Heart left ventricle (tissue), 16 donors: ENCODE measurements at regions not wholly inside any gene's neighbourhood (a gene's known extent, or its start where the extent isn't known, plus 50 kb on each side); places are given as distances from the start of the nearest gene placed in this dataset.
A peak's percentile ranks its signal among the peaks of the same experiment; 100 is the strongest.

Source experiments
- ATAC-seq, 4 donors: fragments of 200-7000 bp; cut with Tn5 transposase; one replicate each; pipeline ENCODE4 v1.9.1; 2020 to 2022; ENCODE audit warnings: moderate library complexity in 4 of 4, mild to moderate bottlenecking in 3 of 4, moderate number of reproducible peaks in 1 of 4
- DNase-seq, 5 donors: peaks; one replicate each; pipeline ENCODE4 v3.0.0-alpha.2; 2020
- H3K27ac ChIP-seq, 12 donors: fragments of 200-600 bp; sonication (generic) in 4 of 12; one replicate each; pipeline versions ENCODE4 v1.5.0 to v1.8.0; 2016 to 2022; ENCODE audit warnings: mild to moderate bottlenecking in 2 of 12
- H3K27me3 ChIP-seq, 9 donors: fragments of 200-600 bp; sonication (generic) in 2 of 9; one replicate each; pipeline versions ENCODE4 v1.5.1 to v1.8.0; 2016 to 2022; ENCODE audit warnings: mild to moderate bottlenecking in 3 of 9
- H3K36me3 ChIP-seq, 9 donors: fragments of 200-600 bp; sonication (generic) in 2 of 9; one replicate each; pipeline versions ENCODE4 v1.5.0 to v1.8.0; 2018 to 2022; ENCODE audit warnings: mild to moderate bottlenecking in 2 of 9
- H3K4me1 ChIP-seq, 12 donors: fragments of 200-600 bp; sonication (generic) in 4 of 12; one replicate each; pipeline versions ENCODE4 v1.5.0 to v1.8.0; 2016 to 2022; ENCODE audit warnings: mild to moderate bottlenecking in 3 of 12
- H3K4me3 ChIP-seq, 12 donors: fragments of 200-600 bp; sonication (generic) in 4 of 12; one replicate each; pipeline versions ENCODE4 v1.5.0 to v1.8.0; 2017 to 2022; ENCODE audit warnings: mild to moderate bottlenecking in 9 of 12, moderate library complexity in 4 of 12
- H3K9me3 ChIP-seq, 12 donors: fragments of 200-600 bp; sonication (generic) in 4 of 12; one replicate each; pipeline versions ENCODE4 v1.5.0 to v1.8.0; 2016 to 2022; ENCODE audit warnings: mild to moderate bottlenecking in 1 of 12
- POLR2A ChIP-seq, 2 donors: fragments of 450-650 bp; IDR thresholded peaks; one replicate each; pipeline ENCODE4 v1.6.1; 2017; ENCODE audit warnings: antibody characterized with exemption in 2 of 2, mild to moderate bottlenecking in 2 of 2, moderate library complexity in 2 of 2
- WGBS, 4 donors: extraction: QIAGEN DNeasy Blood & Tissue Kit in 2 of 4; methylation state at CpG; one replicate each; pipeline versions ENCODE4 v1.1.5 to v1.1.7; 2013 to 2018; 5-methylcytosine and 5-hydroxymethylcytosine counted together
- intact Hi-C, 10 donors: fragments of 100-400 bp; cut with DNase I; formaldehyde crosslinking; loops; one replicate each; pipeline versions ENCODE4 v1.11.1 to v1.14.2; 2022
- TF ChIP-seq, protein P1 (sequence below), 12 donors: fragments of 200-600 bp; sonication (generic) in 4 of 12; IDR thresholded peaks; one replicate each; pipeline versions ENCODE4 v1.5.0 to v1.8.0; 2018 to 2022; ENCODE audit warnings: antibody characterized with exemption in 12 of 12, mild to moderate bottlenecking in 5 of 12
- donor health status: ischemic (EF 13 %, LVEDD 7.1; RV severe dilation, severe dysfunction).
- donor health status: healthy with polysubstance abuse.
- donor health status: DM: no; HTN: yes; CAD: no.
- donor health status: DM: no; HTN: no; CAD: no.
- donor health status: ischemic (EF 25% LVEDD 6.9; RV normal size, moderate dysfunction).
- donor health status: ischemic (EF 25% LVEDD 5.7; RV mildly dilated, moderate dysfunction).
- donor health status: healthy.
- donor health status: DM: yes; HTN: yes; CAD: no.
- donor health status: ischemic (EF 35%, LVEDD 5.7; RV mildly dilated, moderate dysfunction).
- donor health status: nonischemic (EF 11% LVEDD 7.7; RV severe dilation, severe dysfunction).
- donor health status: DM: yes; HTN: yes; CAD: no.
- donor health status: PGD.
- donor health status: ischemic (EF 29% LVEDD 5.4; RV normal size, mild dysfunction).
- donor health status: nonischemic (EF 23%, LVEDD 6.1; RV moderate dilation, normal function).

DNA sequence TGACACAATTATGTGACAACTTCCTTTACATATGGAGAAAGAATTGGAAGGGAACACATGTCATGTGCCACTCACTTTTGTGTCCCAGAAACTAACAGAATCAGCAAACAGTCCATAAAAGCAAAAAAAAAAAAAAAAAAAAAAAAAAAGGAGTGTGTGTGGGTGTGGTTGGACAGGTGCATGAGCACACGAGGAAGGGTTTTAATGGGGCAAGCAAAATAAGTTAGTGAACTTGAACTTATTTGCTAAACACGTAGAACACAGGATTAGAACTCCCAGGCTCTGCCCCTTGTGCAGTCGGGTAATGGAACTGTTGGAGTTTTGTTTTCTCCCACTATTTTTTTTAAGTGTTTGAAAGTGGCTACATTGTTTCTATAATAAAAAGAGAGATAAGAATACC lies 74.8 kb upstream of the PJA2 start:
- 43 to 66% (median 46%) methylated on average over 3 of the region's 3 CpGs for WGBS, 4 donors
- H3K27me3 ChIP-seq, result no peaks in the 10 kb centered on the region
- no peak overlapping the region for H3K27ac ChIP-seq
- H3K9me3 ChIP-seq, result no peaks in the 10 kb centered on the region
- DNase-seq (no peak), ATAC-seq (no peak)
- peaks cover 0 to 25% (median 10%) of the 10 kb centered on the region in 12 donors for H3K4me1 ChIP-seq
- TF ChIP-seq, protein P1, sequence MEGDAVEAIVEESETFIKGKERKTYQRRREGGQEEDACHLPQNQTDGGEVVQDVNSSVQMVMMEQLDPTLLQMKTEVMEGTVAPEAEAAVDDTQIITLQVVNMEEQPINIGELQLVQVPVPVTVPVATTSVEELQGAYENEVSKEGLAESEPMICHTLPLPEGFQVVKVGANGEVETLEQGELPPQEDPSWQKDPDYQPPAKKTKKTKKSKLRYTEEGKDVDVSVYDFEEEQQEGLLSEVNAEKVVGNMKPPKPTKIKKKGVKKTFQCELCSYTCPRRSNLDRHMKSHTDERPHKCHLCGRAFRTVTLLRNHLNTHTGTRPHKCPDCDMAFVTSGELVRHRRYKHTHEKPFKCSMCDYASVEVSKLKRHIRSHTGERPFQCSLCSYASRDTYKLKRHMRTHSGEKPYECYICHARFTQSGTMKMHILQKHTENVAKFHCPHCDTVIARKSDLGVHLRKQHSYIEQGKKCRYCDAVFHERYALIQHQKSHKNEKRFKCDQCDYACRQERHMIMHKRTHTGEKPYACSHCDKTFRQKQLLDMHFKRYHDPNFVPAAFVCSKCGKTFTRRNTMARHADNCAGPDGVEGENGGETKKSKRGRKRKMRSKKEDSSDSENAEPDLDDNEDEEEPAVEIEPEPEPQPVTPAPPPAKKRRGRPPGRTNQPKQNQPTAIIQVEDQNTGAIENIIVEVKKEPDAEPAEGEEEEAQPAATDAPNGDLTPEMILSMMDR (IDR thresholded peaks at IDR 0.05), result no peak
- no peak for TF ChIP-seq POLR2A (IDR thresholded peaks at IDR 0.05)
- no peaks in the 10 kb centered on the region for H3K36me3 ChIP-seq
- no peak overlapping the region for H3K4me3 ChIP-seq
- intact Hi-C loops, result loop anchor here in 1 of 10 donors (10.0 kb wide), 1 partner anchor 200 kb away; the partner anchor contains the start of gene MAN2A1

DNA sequence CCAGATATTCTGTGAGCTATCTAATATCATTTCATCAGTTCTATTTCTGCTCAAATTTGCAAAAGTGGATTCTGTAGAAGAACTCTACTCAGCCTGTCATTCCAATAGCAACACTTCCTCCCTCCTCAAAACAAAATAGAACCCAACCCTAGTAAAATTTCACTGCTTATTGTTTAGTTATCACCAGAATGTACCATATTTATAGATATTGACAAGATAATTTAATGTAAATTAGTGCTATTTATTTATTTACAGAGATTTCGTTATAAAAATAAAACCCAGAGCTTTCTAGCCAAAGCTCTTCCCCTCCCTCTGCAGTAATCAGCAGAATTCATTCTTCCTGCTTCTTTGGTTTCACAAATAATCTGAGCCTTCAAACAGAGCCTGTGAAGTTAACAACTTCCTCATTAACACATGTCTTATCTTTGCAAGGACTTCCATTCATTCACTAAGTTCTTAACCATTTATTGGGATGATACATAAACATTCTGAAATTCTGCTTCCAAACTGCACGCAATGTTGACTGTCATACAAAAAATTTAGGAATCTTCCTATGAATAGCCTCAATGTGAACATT lies 73.7 kb upstream of the PJA2 start:
- ATAC-seq (no peak), DNase-seq (no peak)
- no peak overlapping the region for H3K27ac ChIP-seq
- no peaks in the 10 kb centered on the region for H3K27me3 ChIP-seq
- no peaks in the 10 kb centered on the region for H3K36me3 ChIP-seq
- TF ChIP-seq POLR2A (IDR thresholded peaks at IDR 0.05), result no peak
- TF ChIP-seq, protein P1 (IDR thresholded peaks at IDR 0.05), result no peak
- H3K9me3 ChIP-seq, result peaks cover 0 to 6% (median 0%) of the 10 kb centered on the region in 12 donors
- 63 to 69% (median 68%) methylated on average over 2 of the region's 2 CpGs for WGBS, 4 donors
- H3K4me3 ChIP-seq, result no peak overlapping the region
- H3K4me1 ChIP-seq, result peaks cover 0 to 25% (median 10%) of the 10 kb centered on the region in 12 donors
- intact Hi-C loops, result loop anchor here in 1 of 10 donors (10.0 kb wide), 1 partner anchor 201 kb away; the partner anchor contains the start of gene MAN2A1

DNA sequence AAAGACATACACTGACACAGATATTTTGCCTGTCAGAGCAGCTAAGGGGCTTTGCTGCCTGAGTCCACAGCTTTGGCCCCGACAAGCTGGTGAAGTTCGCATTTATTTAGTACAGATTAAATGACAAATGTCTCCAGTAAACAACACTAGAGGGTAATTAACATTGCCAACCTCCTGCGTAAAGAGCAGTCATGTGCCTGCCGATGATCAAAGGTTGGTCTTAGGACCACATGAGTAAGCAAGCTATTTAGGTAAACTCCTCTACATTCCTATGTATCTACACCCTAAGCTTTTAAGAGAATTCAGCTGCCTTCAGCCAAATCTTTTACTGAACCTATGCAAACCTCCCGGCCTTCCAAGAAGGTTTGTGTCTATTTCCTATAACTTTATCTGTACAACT lies 73.0 kb upstream of the PJA2 start:
- 85 to 95% (median 92%) methylated on average over 4 to 5 of the region's 5 CpGs for WGBS, 4 donors

DNA sequence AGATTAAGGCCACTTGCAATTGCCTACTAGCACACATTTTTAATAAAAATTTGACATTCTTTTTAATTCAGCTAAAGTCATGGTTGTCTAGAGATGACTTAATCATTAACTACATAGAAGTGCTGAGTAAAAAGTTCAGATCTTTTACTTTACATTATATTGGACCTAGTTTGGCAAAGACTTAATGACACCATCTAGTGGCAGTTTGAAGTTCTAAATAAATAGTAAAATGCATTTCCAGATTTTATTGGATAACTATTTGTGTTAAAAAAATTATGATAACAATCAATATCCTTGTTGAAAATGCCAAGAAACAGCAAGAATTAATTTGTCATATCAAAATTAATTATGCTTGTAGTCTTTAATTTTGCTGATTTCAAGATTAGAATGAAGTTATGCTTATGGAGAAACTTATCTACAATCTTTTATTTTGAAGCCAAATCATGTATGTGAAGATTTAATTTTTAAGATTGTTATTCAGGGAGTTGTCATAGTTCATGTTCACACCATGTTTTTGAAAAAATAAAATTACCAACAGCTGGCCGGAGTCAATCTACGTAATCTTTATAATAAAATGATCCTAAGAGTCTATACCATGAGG lies 69.6 kb upstream of the PJA2 start:
- no peaks in the 10 kb centered on the region for H3K27me3 ChIP-seq
- H3K4me3 ChIP-seq, result no peak overlapping the region
- no peaks in the 10 kb centered on the region for H3K36me3 ChIP-seq
- 46 to 95% (median 72%) methylated on average over 2 of the region's 2 CpGs for WGBS, 4 donors
- no peak overlapping the region for H3K27ac ChIP-seq
- DNase-seq, result no peak
- intact Hi-C loops, result loop anchor here in 2 of 10 donors (10.0 kb wide), 1 partner anchor 835 kb away; no protein-coding TSS in a partner anchor
- peaks cover 0 to 6% (median 0%) of the 10 kb centered on the region in 12 donors for H3K9me3 ChIP-seq
- ATAC-seq, result no peak
- TF ChIP-seq, protein P1 (IDR thresholded peaks at IDR 0.05), result peak in 9 of 12 donors; percentile 9 to 55 (median 33)
- no peak for TF ChIP-seq POLR2A (IDR thresholded peaks at IDR 0.05)
- H3K4me1 ChIP-seq, result peaks cover 0 to 16% (median 0%) of the 10 kb centered on the region in 12 donors

More for the DNA sequence above, 73.0 kb upstream of the PJA2 start:
- no peak for TF ChIP-seq POLR2A (IDR thresholded peaks at IDR 0.05)
- TF ChIP-seq, protein P1 (IDR thresholded peaks at IDR 0.05), result no peak
- ATAC-seq (no peak), DNase-seq (no peak)
- Histone ChIP-seq H3K9me3 (peaks cover 0 to 6% (median 0%) of the 10 kb centered on the region in 12 donors), H3K4me3 (no peak overlapping the region), H3K36me3 (no peaks in the 10 kb centered on the region), H3K4me1 (peaks cover 0 to 25% (median 10%) of the 10 kb centered on the region in 12 donors), H3K27me3 (no peaks in the 10 kb centered on the region), H3K27ac (no peak overlapping the region)
- intact Hi-C loops, result loop anchor here in 1 of 10 donors (10.0 kb wide), 1 partner anchor 202 kb away; the partner anchor contains the start of gene MAN2A1
